ENCODE measurements at regions not wholly inside any gene's neighbourhood (a gene's known extent, or its start where the extent isn't known, plus 50 kb on each side); places are given as distances from the start of the nearest gene placed in this dataset.
"Not testable (repeated sequence)": the region's sequence is repeated elsewhere in the genome, so short reads cannot be mapped to it uniquely, and the experiment has no call there.

DNA sequence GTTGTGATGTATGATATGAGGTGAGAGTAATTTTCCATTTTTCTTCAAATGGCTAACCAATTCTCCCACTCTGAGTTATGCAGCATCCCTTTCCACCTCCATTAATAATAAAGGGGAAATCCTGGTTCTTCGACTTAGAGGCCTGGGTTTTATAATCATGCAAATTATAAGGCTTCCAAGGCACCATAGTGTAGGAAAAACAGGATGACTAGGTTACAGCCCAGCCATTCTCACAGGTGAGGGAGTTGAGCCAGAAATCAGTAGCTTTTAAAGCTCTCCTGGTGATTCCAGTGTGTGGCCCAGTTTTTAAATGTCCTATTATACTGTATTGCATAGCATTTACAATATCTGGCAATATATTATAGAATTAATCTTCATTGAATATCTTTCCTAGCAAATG is 203.1 kb downstream of the ARHGEF9 start:
- DNase-seq (ENCODE audit: low spot score): no peak

DNA sequence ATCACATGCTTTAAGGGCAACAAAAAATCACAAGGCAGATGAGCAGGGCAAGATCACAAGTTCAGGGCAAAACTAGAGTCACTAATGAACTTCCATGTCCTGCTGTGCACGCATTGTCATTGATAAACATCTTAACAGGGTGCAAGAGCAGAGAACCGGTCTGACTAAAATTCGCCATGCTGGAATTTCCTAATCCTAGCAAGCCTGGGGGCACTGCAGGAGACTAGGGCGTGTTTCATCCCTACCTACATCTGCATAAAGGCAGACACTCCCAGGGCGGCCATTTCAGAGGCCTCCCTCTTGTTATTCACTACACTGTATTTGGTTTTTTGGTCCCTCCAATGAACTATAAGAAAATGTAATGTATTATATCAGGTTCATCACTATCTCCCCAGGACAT is 203.6 kb downstream of the ARHGEF9 start:
- no peak for DNase-seq (ENCODE audit: low spot score)

DNA sequence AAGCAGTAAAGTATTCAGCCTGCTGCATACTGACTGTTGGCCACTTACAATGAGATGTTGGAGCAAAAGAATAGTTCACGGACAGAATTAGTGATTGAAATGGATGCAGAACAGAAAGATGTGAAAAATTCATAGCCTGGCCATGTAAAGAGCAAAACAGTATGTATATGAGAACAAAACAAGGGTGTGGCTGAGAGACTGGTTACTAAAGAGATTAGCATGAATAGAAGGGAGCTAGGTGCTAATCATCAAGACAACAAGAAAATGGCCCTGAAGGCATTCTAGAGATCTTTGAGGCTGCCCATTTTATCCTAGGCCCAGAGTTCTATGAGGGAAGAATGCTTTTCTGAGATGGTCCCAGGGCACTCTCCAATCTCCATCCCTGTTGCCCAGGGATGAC is 208.5 kb downstream of the ARHGEF9 start:
- DNase-seq (ENCODE audit: low spot score): no peak

DNA sequence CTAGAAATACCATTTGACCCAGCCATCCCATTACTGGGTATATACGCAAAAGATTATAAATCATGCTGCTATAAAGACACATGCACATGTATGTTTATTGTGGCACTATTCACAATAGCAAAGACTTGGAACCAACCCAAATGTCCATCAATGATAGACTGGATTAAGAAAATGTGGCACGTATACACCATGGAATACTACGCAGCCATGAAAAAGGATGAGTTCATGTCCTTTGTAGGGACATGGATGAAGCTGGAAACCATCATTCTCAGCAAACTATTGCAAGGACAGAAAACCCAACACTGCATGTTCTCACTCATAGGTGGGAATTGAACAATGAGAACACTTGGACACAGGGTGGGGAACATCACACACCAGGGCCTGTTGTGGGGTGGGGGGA is 209.3 kb downstream of the ARHGEF9 start:
- DNase-seq (ENCODE audit: low spot score): not testable (repeated sequence)

- DNase-seq (ENCODE audit: low spot score): no peak
Observed at GRCh38 chrX:63566856-63567255, 215.7 kb upstream of the SPIN4 start.

DNA sequence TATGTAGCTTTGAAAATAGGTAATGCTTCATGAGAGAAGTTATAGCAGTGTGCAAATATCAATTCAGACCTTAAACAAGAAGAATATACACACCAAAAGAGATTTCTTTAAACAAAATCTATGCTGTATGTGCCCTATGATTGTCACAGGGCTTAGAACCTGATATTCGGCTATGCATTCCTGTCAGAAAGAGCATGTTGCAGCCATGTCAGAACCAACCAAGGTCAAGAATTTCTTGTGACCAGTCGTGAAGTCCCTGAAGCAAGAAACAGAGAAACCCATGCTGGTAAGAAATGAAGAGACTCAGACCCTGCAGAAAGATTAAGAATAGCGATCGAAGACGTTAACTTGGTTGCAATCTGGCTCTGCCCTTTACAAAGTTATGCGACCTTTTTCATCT is 210.3 kb upstream of the SPIN4 start:
- no peak for DNase-seq (ENCODE audit: low spot score)

DNA sequence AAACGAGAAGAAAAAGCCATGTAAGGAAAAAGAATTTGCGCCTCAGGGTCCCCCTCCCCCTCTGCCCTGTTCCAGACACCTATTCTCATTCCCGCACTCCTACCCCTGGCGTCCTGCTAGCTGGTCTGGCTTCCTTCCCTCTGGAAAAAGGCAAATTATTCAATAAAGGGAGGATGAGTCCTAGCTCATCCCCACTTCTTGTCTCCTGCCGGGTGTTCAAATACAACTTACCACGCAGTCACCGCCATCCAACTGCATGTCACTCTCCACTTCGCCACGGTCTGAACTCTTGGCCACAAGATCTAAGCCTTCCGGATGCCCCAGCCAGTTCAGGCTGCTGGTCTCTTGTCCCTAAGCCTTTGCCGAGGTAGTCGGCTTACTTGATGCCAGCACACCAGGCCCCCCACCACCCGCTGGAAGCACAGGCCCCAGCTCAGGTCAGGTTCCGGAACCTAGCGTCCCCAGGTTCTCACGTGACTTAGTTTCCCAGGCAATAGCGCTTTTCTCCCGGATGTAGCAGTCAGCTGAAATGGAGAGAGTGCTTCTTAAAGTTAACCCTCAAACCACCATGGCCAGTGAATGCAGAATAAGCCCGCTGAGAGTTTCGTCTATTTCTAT is 209.6 kb upstream of the SPIN4 start:
- DNase-seq (ENCODE audit: low spot score): no peak

DNA sequence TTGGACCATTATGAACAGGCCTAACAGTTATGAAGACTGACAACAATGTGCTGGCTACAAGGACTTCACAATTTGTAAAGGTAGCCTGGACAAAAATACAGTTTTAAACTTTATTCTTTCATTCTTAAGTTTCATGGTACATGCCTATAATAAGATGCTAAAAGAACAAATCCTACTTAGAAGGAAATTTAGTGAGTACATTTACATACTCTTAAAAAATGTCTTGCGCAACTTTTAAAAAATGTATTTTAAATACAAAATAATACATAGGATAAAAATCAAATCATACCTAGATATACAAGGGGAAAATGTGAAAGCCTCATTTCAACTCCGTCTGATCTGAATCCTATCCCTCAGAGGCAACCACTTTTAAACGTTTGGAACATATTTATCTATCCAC is 200.7 kb upstream of the SPIN4 start:
- no peak for DNase-seq (ENCODE audit: low spot score)

- no peak for DNase-seq (ENCODE audit: low spot score)
Observed at GRCh38 chrX:63530654-63531053, 179.5 kb upstream of the SPIN4 start.

DNA sequence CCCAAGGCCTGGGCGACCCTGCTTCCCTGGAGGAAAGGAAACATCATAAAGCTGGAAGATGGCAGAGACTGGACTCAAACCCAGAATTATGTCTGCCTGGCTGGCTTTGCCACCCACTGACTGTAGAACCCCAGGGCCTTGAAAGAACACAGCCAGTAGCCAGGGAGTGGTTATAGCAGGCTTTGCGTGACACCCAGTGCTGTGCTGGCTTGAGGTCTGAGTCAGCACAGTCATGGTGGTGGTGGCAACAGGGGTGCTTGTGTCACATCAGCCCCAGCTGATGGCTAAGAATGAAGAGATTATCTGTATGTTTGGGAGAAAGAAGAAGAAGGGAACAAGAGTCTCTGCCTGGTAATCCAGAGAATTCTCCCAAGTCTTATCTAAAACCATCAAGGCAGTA is 178.8 kb upstream of the SPIN4 start:
- DNase-seq (ENCODE audit: low spot score): no peak

GRCh38 chrX:63526863-63527262 is 175.7 kb upstream of the SPIN4 start:
- DNase-seq (ENCODE audit: low spot score): no peak

DNA sequence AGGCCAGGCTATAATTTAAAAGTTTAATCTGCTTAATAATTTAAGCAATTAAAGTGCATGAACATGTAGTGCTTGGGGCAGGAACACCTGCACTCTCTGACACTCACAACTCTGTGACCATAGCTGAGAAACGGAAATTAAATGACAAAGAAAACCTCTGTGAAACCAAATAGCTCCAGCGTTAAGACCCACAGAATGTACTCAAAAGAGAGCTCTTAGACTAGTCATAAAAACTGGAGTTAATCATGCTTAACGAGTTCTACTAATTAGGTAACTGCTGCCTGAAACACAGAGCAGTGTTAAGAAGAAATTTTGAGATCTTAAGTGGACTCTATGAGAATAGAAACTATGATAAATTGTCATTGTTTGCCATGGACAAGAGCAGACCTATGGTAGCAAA is 174.4 kb upstream of the SPIN4 start:
- DNase-seq (ENCODE audit: low spot score): no peak

DNA sequence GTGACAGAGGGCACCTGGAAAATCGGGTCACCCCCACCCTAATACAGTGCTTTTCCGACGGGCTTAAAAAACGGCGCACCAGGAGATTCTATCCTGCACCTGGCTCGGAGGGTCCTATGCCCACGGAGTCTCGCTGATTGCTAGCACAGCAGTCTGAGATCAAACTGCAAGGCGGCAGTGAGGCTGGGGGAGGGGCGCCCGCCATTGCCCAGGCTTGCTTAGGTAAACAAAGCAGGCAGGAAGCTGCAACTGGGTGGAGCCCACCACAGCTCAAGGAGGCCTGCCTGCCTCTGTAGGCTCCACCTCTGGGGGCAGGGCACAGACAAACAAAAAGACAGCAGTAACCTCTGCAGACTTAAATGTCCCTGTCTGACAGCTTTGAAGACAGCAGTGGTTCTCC is 168.2 kb upstream of the SPIN4 start:
- not testable (repeated sequence) for DNase-seq (ENCODE audit: low spot score)

DNA sequence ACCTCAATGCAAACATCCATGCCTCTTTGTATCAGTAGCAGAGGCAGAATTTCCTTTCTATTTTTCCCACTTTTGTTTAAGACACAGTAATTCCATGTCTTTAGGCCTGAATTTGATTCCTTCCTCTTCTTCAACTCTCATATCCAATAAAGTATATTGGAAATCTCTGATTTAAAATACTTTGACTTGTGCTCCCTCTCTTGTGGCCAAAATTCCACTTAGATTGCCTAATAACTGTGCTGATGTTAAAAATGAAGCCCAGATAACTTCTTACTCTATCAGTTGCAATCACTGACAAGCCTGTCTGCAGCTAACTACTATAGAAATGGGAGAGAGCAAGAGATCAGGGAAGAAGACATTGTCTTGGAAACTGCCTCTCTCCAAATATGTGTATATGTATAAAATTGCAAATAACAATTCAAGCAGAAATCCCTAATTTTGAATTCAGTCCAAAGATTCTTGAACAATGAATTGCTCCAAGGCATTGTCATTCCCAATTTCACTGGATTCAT is 163.5 kb upstream of the SPIN4 start:
- DNase-seq (ENCODE audit: low spot score): no peak

GRCh38 chrX:63513825-63514568 is 162.9 kb upstream of the SPIN4 start:
- DNase-seq (ENCODE audit: low spot score): no peak

DNA sequence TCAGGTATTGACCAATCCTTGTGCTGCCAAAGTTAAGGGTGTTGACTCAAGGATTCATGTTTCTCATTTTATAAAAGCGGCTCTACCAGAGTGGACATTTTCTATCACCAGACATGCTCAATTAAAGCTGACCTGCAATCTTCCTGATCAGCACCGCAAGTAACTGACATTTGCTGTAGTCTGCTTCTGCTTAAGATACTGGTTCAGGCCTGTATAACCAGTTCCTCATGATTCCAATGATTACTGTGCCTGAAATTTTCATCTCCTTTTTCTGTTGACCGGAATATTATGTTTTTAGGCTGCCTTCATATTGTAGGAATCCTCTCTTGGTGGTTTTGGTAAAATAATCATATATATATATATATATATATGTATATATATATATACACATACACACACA is 160.2 kb upstream of the SPIN4 start:
- DNase-seq (ENCODE audit: low spot score): no peak

GRCh38 chrX:63508668-63509067 is 157.5 kb upstream of the SPIN4 start:
- no peak for DNase-seq (ENCODE audit: low spot score)

DNA sequence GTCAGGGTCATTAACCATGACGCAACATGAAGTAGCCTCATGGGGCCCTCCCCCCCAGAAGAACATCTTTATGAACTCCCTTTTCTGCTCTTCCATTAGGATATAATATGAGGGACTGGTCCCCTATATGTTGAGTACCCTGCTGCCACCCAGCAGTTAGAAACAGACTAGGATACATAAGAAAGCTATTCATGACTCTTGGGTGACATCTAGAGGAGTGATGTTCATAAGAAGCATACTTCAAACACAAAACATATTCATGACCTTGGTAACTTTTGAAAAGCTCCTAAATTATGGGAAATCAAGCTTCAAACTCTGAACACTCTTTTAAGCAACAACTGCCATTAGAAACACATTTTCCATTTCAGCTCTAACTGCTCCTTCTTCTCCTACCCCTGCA is 155.2 kb upstream of the SPIN4 start:
- no peak for DNase-seq (ENCODE audit: low spot score)

DNA sequence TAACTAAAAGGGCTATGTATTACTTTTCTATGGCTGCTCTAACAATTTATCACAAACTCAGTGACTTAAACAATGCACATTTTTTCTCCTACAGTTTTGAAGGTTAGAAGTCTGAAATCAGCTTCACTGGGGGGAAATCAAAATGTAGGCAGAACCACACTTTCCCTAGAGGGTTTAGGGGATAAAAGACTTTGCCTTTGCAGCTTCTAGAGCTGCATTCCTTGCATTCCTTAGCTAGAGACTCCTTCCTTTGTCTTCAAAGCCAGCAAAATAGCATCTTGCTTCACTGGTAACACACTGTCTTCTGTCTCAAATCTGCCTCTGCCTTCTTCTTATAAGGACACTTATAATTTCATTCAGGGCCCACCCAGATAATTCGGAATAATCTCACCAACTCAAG is 152.4 kb upstream of the SPIN4 start:
- no peak for DNase-seq (ENCODE audit: low spot score)

DNA sequence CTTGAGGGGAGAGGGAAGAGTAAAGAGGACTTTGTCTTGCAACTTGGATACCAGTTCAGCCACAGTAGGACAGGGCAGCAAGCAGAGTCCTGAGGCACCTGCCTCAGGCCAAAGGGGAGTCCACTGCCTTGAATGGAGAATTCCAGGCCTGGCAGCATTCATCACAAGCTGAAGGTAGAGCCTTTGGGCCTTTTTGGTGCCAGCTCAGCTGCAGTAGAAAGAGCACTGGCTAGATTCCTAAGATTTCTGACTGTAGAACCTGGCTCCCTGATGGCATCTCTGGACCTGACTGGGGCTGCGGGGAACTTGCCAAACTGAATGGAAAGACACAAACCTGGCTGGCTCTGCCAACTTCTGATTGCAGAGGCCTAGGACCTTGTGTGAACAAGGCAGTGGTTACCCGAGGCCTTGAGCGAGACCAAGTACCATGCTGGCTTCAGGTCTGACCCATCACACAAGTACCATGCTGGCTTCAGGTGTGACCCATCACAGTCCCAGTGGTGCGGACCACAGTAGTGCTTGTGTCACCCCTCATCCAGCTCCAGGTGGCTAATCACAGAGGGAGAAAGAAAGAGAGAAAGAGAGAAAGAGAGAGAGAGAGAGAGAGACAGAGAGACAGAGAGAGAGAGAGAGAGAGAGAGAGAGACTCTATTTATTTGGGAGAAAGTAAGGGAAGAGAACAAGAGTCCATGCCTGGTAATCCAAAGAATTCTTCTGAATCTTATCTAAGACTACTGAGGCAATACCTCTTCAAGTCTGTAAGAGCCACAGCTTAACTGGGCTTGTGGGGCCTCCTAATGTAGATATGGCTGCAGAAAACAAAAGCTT is 137.6 kb upstream of the SPIN4 start:
- no peak for DNase-seq (ENCODE audit: low spot score)

DNA sequence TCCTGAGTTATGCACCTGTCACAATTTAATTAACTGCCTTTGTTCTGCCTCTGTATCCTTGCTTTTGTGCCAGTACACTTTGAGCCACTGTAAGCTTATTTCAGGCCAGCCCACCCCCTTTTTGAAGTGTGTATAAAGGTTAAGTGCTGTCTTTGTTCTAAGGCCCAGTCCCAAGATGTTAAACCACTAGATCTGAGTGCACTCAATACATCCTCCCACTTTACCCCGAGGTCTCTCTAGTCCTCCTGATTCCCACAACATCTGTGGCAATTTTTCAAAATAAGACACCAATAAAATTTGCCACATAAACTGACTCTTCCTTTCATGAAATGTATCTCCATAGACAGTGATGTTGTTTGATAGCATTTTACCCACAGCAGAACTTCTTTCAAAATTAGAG is 124.1 kb upstream of the SPIN4 start:
- no peak for DNase-seq (ENCODE audit: low spot score)

DNA sequence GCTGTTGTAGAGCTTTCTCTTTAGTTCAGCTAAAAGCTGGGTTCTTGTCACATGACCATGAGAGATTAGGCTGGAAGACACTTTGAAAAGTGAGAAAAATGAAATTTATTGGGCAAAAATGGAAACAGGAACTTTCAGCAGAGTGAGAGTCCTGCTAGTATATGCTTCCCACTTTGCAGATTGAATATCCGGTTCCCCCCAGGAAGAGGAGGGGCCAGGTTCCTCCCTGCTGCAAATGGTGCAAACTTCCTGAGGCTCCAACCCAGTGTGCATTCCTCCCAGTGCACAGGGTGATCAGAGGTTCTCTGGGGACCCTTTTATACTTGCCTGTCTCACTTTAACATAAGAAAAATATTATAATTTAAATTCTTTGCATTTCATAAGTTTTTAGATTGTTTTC is 119.9 kb upstream of the SPIN4 start:
- DNase-seq (ENCODE audit: low spot score): no peak

- DNase-seq (ENCODE audit: low spot score): no peak
Observed at GRCh38 chrX:63470506-63470905, 119.4 kb upstream of the SPIN4 start.
